ENCODE measurements at regions not wholly inside any gene's neighbourhood (a gene's known extent, or its start where the extent isn't known, plus 50 kb on each side); places are given as distances from the start of the nearest gene placed in this dataset.

GRCh38 chr17:13962716-13963240 lies 106.5 kb upstream of the COX10 start:
- Histone ChIP-seq H3K27ac (ENCODE audit: low read depth, low read length) (no peak overlapping the region), H3K4me1 (ENCODE audit: control insufficient read depth in 3 of 3, insufficient read depth in 3 of 3, low read length in 3 of 3) (no peaks in the 10 kb centered on the region), H3K27me3 (ENCODE audit: control insufficient read depth in 3 of 3, insufficient read depth in 3 of 3, low read length in 3 of 3) (no peaks in the 10 kb centered on the region), H3K9ac (ENCODE audit: low read depth in 1 of 3, low read length in 3 of 3) (no peak overlapping the region), H3K4me3 (ENCODE audit: low read length in 3 of 3) (no peak overlapping the region), H3K9me3 (ENCODE audit: control insufficient read depth in 3 of 3, low read length in 3 of 3) (no peaks in the 10 kb centered on the region), H3K36me3 (ENCODE audit: control insufficient read depth in 3 of 3, insufficient read depth in 3 of 3, low read length in 3 of 3) (no peaks in the 10 kb centered on the region)

- Histone ChIP-seq H3K9me3 (ENCODE audit: control insufficient read depth in 3 of 3, low read length in 3 of 3) (no peaks in the 10 kb centered on the region), H3K4me1 (ENCODE audit: control insufficient read depth in 3 of 3, insufficient read depth in 3 of 3, low read length in 3 of 3) (no peaks in the 10 kb centered on the region), H3K27ac (ENCODE audit: low read depth, low read length) (no peak overlapping the region), H3K4me3 (ENCODE audit: low read length in 3 of 3) (no peak overlapping the region), H3K36me3 (ENCODE audit: control insufficient read depth in 3 of 3, insufficient read depth in 3 of 3, low read length in 3 of 3) (no peaks in the 10 kb centered on the region), H3K27me3 (ENCODE audit: control insufficient read depth in 3 of 3, insufficient read depth in 3 of 3, low read length in 3 of 3) (no peaks in the 10 kb centered on the region), H3K9ac (ENCODE audit: low read depth in 1 of 3, low read length in 3 of 3) (no peak overlapping the region)
Measured at GRCh38 chr17:13967416-13967815, 101.9 kb upstream of the COX10 start.

- Histone ChIP-seq H3K27me3 (ENCODE audit: control insufficient read depth in 3 of 3, insufficient read depth in 3 of 3, low read length in 3 of 3) (no peaks in the 10 kb centered on the region), H3K9me3 (ENCODE audit: control insufficient read depth in 3 of 3, low read length in 3 of 3) (no peaks in the 10 kb centered on the region), H3K4me1 (ENCODE audit: control insufficient read depth in 3 of 3, insufficient read depth in 3 of 3, low read length in 3 of 3) (no peaks in the 10 kb centered on the region), H3K27ac (ENCODE audit: low read depth, low read length) (no peak overlapping the region), H3K4me3 (ENCODE audit: low read length in 3 of 3) (peak overlapping the region in 1 of 3 donors; percentile 27), H3K36me3 (ENCODE audit: control insufficient read depth in 3 of 3, insufficient read depth in 3 of 3, low read length in 3 of 3) (no peaks in the 10 kb centered on the region), H3K9ac (ENCODE audit: low read depth in 1 of 3, low read length in 3 of 3) (no peak overlapping the region)
Measured at GRCh38 chr17:13970531-13970930, 98.8 kb upstream of the COX10 start.

GRCh38 chr17:13973960-13974651 lies 95.2 kb upstream of the COX10 start:
- H3K4me3 ChIP-seq (ENCODE audit: low read length in 3 of 3): no peak overlapping the region
- no peaks in the 10 kb centered on the region for H3K9me3 ChIP-seq (ENCODE audit: control insufficient read depth in 3 of 3, low read length in 3 of 3)
- no peaks in the 10 kb centered on the region for H3K36me3 ChIP-seq (ENCODE audit: control insufficient read depth in 3 of 3, insufficient read depth in 3 of 3, low read length in 3 of 3)
- no peak overlapping the region for H3K9ac ChIP-seq (ENCODE audit: low read depth in 1 of 3, low read length in 3 of 3)
- no peak overlapping the region for H3K27ac ChIP-seq (ENCODE audit: low read depth, low read length)
- no peaks in the 10 kb centered on the region for H3K27me3 ChIP-seq (ENCODE audit: control insufficient read depth in 3 of 3, insufficient read depth in 3 of 3, low read length in 3 of 3)
- H3K4me1 ChIP-seq (ENCODE audit: control insufficient read depth in 3 of 3, insufficient read depth in 3 of 3, low read length in 3 of 3): no peaks in the 10 kb centered on the region

GRCh38 chr17:13977837-13978236 lies 91.5 kb upstream of the COX10 start:
- H3K36me3 ChIP-seq (ENCODE audit: control insufficient read depth in 3 of 3, insufficient read depth in 3 of 3, low read length in 3 of 3): no peaks in the 10 kb centered on the region
- H3K27ac ChIP-seq (ENCODE audit: low read depth, low read length): no peak overlapping the region
- no peaks in the 10 kb centered on the region for H3K4me1 ChIP-seq (ENCODE audit: control insufficient read depth in 3 of 3, insufficient read depth in 3 of 3, low read length in 3 of 3)
- no peak overlapping the region for H3K9ac ChIP-seq (ENCODE audit: low read depth in 1 of 3, low read length in 3 of 3)
- H3K9me3 ChIP-seq (ENCODE audit: control insufficient read depth in 3 of 3, low read length in 3 of 3): no peaks in the 10 kb centered on the region
- no peak overlapping the region for H3K4me3 ChIP-seq (ENCODE audit: low read length in 3 of 3)
- no peaks in the 10 kb centered on the region for H3K27me3 ChIP-seq (ENCODE audit: control insufficient read depth in 3 of 3, insufficient read depth in 3 of 3, low read length in 3 of 3)

- no peak overlapping the region for H3K9ac ChIP-seq (ENCODE audit: low read depth in 1 of 3, low read length in 3 of 3)
- H3K4me3 ChIP-seq (ENCODE audit: low read length in 3 of 3): no peak overlapping the region
- no peaks in the 10 kb centered on the region for H3K4me1 ChIP-seq (ENCODE audit: control insufficient read depth in 3 of 3, insufficient read depth in 3 of 3, low read length in 3 of 3)
- no peaks in the 10 kb centered on the region for H3K9me3 ChIP-seq (ENCODE audit: control insufficient read depth in 3 of 3, low read length in 3 of 3)
- no peaks in the 10 kb centered on the region for H3K36me3 ChIP-seq (ENCODE audit: control insufficient read depth in 3 of 3, insufficient read depth in 3 of 3, low read length in 3 of 3)
- no peaks in the 10 kb centered on the region for H3K27me3 ChIP-seq (ENCODE audit: control insufficient read depth in 3 of 3, insufficient read depth in 3 of 3, low read length in 3 of 3)
- H3K27ac ChIP-seq (ENCODE audit: low read depth, low read length): no peak overlapping the region
Measured at GRCh38 chr17:13978478-13978877, 90.8 kb upstream of the COX10 start.

- Histone ChIP-seq H3K4me3 (ENCODE audit: low read length in 3 of 3) (no peak overlapping the region), H3K27ac (ENCODE audit: low read depth, low read length) (no peak overlapping the region), H3K9ac (ENCODE audit: low read depth in 1 of 3, low read length in 3 of 3) (no peak overlapping the region), H3K36me3 (ENCODE audit: control insufficient read depth in 3 of 3, insufficient read depth in 3 of 3, low read length in 3 of 3) (no peaks in the 10 kb centered on the region), H3K27me3 (ENCODE audit: control insufficient read depth in 3 of 3, insufficient read depth in 3 of 3, low read length in 3 of 3) (peaks cover 0 to 3% (median 0%) of the 10 kb centered on the region in 3 donors), H3K9me3 (ENCODE audit: control insufficient read depth in 3 of 3, low read length in 3 of 3) (no peaks in the 10 kb centered on the region), H3K4me1 (ENCODE audit: control insufficient read depth in 3 of 3, insufficient read depth in 3 of 3, low read length in 3 of 3) (no peaks in the 10 kb centered on the region)
Measured at GRCh38 chr17:13981881-13982280, 87.4 kb upstream of the COX10 start.

- peaks cover 0 to 3% (median 0%) of the 10 kb centered on the region in 3 donors for H3K27me3 ChIP-seq (ENCODE audit: control insufficient read depth in 3 of 3, insufficient read depth in 3 of 3, low read length in 3 of 3)
- no peaks in the 10 kb centered on the region for H3K9me3 ChIP-seq (ENCODE audit: control insufficient read depth in 3 of 3, low read length in 3 of 3)
- no peaks in the 10 kb centered on the region for H3K36me3 ChIP-seq (ENCODE audit: control insufficient read depth in 3 of 3, insufficient read depth in 3 of 3, low read length in 3 of 3)
- no peak overlapping the region for H3K27ac ChIP-seq (ENCODE audit: low read depth, low read length)
- H3K4me3 ChIP-seq (ENCODE audit: low read length in 3 of 3): no peak overlapping the region
- H3K9ac ChIP-seq (ENCODE audit: low read depth in 1 of 3, low read length in 3 of 3): no peak overlapping the region
- H3K4me1 ChIP-seq (ENCODE audit: control insufficient read depth in 3 of 3, insufficient read depth in 3 of 3, low read length in 3 of 3): no peaks in the 10 kb centered on the region
Measured at GRCh38 chr17:13984956-13985355, 84.3 kb upstream of the COX10 start.

- no peaks in the 10 kb centered on the region for H3K4me1 ChIP-seq (ENCODE audit: control insufficient read depth in 3 of 3, insufficient read depth in 3 of 3, low read length in 3 of 3)
- no peak overlapping the region for H3K9ac ChIP-seq (ENCODE audit: low read depth in 1 of 3, low read length in 3 of 3)
- H3K27ac ChIP-seq (ENCODE audit: low read depth, low read length): no peak overlapping the region
- H3K36me3 ChIP-seq (ENCODE audit: control insufficient read depth in 3 of 3, insufficient read depth in 3 of 3, low read length in 3 of 3): no peaks in the 10 kb centered on the region
- H3K4me3 ChIP-seq (ENCODE audit: low read length in 3 of 3): no peak overlapping the region
- peaks cover 0 to 3% (median 0%) of the 10 kb centered on the region in 3 donors for H3K27me3 ChIP-seq (ENCODE audit: control insufficient read depth in 3 of 3, insufficient read depth in 3 of 3, low read length in 3 of 3)
- no peaks in the 10 kb centered on the region for H3K9me3 ChIP-seq (ENCODE audit: control insufficient read depth in 3 of 3, low read length in 3 of 3)
Measured at GRCh38 chr17:13986855-13987254, 82.4 kb upstream of the COX10 start.

- no peaks in the 10 kb centered on the region for H3K36me3 ChIP-seq (ENCODE audit: control insufficient read depth in 3 of 3, insufficient read depth in 3 of 3, low read length in 3 of 3)
- H3K27me3 ChIP-seq (ENCODE audit: control insufficient read depth in 3 of 3, insufficient read depth in 3 of 3, low read length in 3 of 3): peaks cover 0 to 3% (median 0%) of the 10 kb centered on the region in 3 donors
- no peaks in the 10 kb centered on the region for H3K9me3 ChIP-seq (ENCODE audit: control insufficient read depth in 3 of 3, low read length in 3 of 3)
- H3K9ac ChIP-seq (ENCODE audit: low read depth in 1 of 3, low read length in 3 of 3): no peak overlapping the region
- H3K4me3 ChIP-seq (ENCODE audit: low read length in 3 of 3): no peak overlapping the region
- no peak overlapping the region for H3K27ac ChIP-seq (ENCODE audit: low read depth, low read length)
- H3K4me1 ChIP-seq (ENCODE audit: control insufficient read depth in 3 of 3, insufficient read depth in 3 of 3, low read length in 3 of 3): no peaks in the 10 kb centered on the region
Measured at GRCh38 chr17:13989138-13989537, 80.2 kb upstream of the COX10 start.
